GM23338 (cell line): ENCODE measurements at regions not wholly inside any gene's neighbourhood (a gene's known extent, or its start where the extent isn't known, plus 50 kb on each side); places are given as distances from the start of the nearest gene placed in this dataset.

ENCODE experiments used
- ATAC-seq: fragments of 200-7000 bp; cut with Tn5 transposase; 3 replicates; pipeline ENCODE4 v1.9.1; 2020
- DNase-seq: peaks from one replicate; pipeline ENCODE4 v3.0.0-alpha.2; 2015; ENCODE audit warnings: low spot score
- H2AFZ ChIP-seq: fragments of 200-600 bp; sonication (generic); 2 replicates; pipeline ENCODE4 v1.8.0; 2016; ENCODE audit warnings: antibody characterized with exemption, mild to moderate bottlenecking, moderate library complexity
- H3F3A ChIP-seq: fragments of 200-600 bp; sonication (generic); replicated peaks from 2 replicates; pipeline ENCODE4 v1.8.0; 2017; ENCODE audit warnings: antibody characterized with exemption, mixed run types, low read depth
- H3K27ac ChIP-seq: fragments of 200-600 bp; sonication (generic); 2 replicates; pipeline ENCODE4 v1.6.1; 2016; ENCODE audit warnings: low read depth
- H3K27me3 ChIP-seq: fragments of 200-600 bp; sonication (generic); 2 replicates; pipeline ENCODE4 v1.8.0; 2016; ENCODE audit warnings: mild to moderate bottlenecking, mixed run types, moderate library complexity; ENCODE audit not compliant: insufficient read depth
- H3K36me3 ChIP-seq: fragments of 200-600 bp; sonication (generic); 2 replicates; pipeline ENCODE4 v1.8.0; 2016; ENCODE audit warnings: mild to moderate bottlenecking; ENCODE audit not compliant: insufficient read depth
- H3K4me1 ChIP-seq: fragments of 200-600 bp; sonication (generic); 2 replicates; pipeline ENCODE4 v1.8.0; 2016; ENCODE audit warnings: mild to moderate bottlenecking, moderate library complexity; ENCODE audit not compliant: insufficient read depth
- H3K4me2 ChIP-seq: fragments of 200-600 bp; sonication (generic); 2 replicates; pipeline ENCODE4 v1.7.1; 2017; ENCODE audit warnings: mixed run types
- H3K4me3 ChIP-seq: fragments of 200-600 bp; sonication (generic); 2 replicates; pipeline ENCODE4 v1.6.1; 2016; ENCODE audit warnings: mixed run types
- H3K79me2 ChIP-seq: fragments of 200-600 bp; sonication (generic); replicated peaks from 2 replicates; pipeline ENCODE4 v1.8.0; 2017; ENCODE audit warnings: mild to moderate bottlenecking; ENCODE audit not compliant: insufficient read depth
- H3K9me2 ChIP-seq: fragments of 200-600 bp; sonication (generic); 2 replicates; pipeline ENCODE4 v1.8.0; 2017; ENCODE audit not compliant: insufficient read depth
- H4K20me1 ChIP-seq: fragments of 200-600 bp; sonication (generic); replicated peaks from 2 replicates; pipeline ENCODE4 v1.8.0; 2017; ENCODE audit warnings: mild to moderate bottlenecking; ENCODE audit not compliant: insufficient read depth
- H3K27ac Mint-ChIP-seq: 2 replicates; pipeline ENCODE4 v1.8.0; 2020; ENCODE audit warnings: inconsistent platforms, mild to moderate bottlenecking, moderate library complexity, mixed read lengths
- H3K27me3 Mint-ChIP-seq: 3 replicates; pipeline ENCODE4 v1.8.0; 2022; ENCODE audit warnings: low read depth, mild to moderate bottlenecking, moderate library complexity, mixed read lengths, inconsistent platforms; ENCODE audit not compliant: insufficient read depth, poor library complexity
- H3K36me3 Mint-ChIP-seq: 3 replicates; pipeline ENCODE4 v1.8.0; 2021; ENCODE audit warnings: low read depth, mild to moderate bottlenecking, inconsistent platforms, moderate library complexity, mixed read lengths
- H3K4me1 Mint-ChIP-seq: 3 replicates; pipeline ENCODE4 v1.8.0; 2020; ENCODE audit warnings: mild to moderate bottlenecking, inconsistent platforms, mixed read lengths
- H3K4me3 Mint-ChIP-seq: 3 replicates; pipeline ENCODE4 v1.8.0; 2021; ENCODE audit warnings: moderate library complexity, mild to moderate bottlenecking, inconsistent platforms, mixed read lengths
- H3K9me3 Mint-ChIP-seq: 3 replicates; pipeline ENCODE4 v1.8.0; 2020; ENCODE audit warnings: moderate library complexity, mild to moderate bottlenecking, inconsistent platforms, mixed read lengths
- CREB1 ChIP-seq: fragments of 250-450 bp; sonication (Bioruptor Pico); IDR thresholded peaks from 2 replicates; pipeline ENCODE4 v1.5.0; 2020; ENCODE audit warnings: low read depth, mild to moderate bottlenecking, moderate library complexity
- EZH2 ChIP-seq: fragments of 200-600 bp; sonication (generic); IDR thresholded peaks from one replicate; pipeline ENCODE4 v1.8.0; 2017; ENCODE audit warnings: antibody characterized with exemption, mild to moderate bottlenecking, low read depth; ENCODE audit not compliant: unreplicated experiment
- EZH2phosphoT487 ChIP-seq: fragments of 200-600 bp; sonication (generic); IDR thresholded peaks from one replicate; pipeline ENCODE4 v1.8.1; 2018; ENCODE audit warnings: antibody characterized with exemption; ENCODE audit not compliant: unreplicated experiment
- JUNB ChIP-seq: IDR thresholded peaks from one replicate; pipeline ENCODE4 v1.6.1; 2016; ENCODE audit warnings: antibody characterized with exemption; ENCODE audit not compliant: unreplicated experiment
- NANOG ChIP-seq: IDR thresholded peaks from 2 replicates; pipeline ENCODE4 v1.6.1; 2016; ENCODE audit warnings: antibody characterized with exemption, borderline replicate concordance
- POLR2AphosphoS5 ChIP-seq: IDR thresholded peaks from 2 replicates; pipeline ENCODE4 v1.6.1; 2016; ENCODE audit warnings: antibody characterized with exemption, low read depth
- STAT1 ChIP-seq: IDR thresholded peaks from one replicate; pipeline ENCODE4 v1.6.1; 2016; ENCODE audit warnings: antibody characterized with exemption; ENCODE audit not compliant: unreplicated experiment
- ZNF114 ChIP-seq: fragments of 250-450 bp; sonication (Bioruptor Pico); IDR thresholded peaks from 2 replicates; pipeline ENCODE4 v1.5.0; 2020; ENCODE audit warnings: mild to moderate bottlenecking, moderate library complexity
- ZNF331 ChIP-seq: fragments of 250-450 bp; sonication (Bioruptor Pico); IDR thresholded peaks from 2 replicates; pipeline ENCODE4 v1.5.0; 2020; ENCODE audit warnings: low read depth, mild to moderate bottlenecking, moderate library complexity
- TF ChIP-seq, protein P1 (sequence below), 2 experiments: fragments of 200-600 bp in 1 of 2; sonication (generic) in 1 of 2; conservative IDR thresholded peaks; 2 replicates each; pipeline versions ENCODE4 v1.5.1 to v1.6.1; 2016 to 2017; ENCODE audit warnings: antibody characterized with exemption in 2 of 2, low read depth in 2 of 2, mild to moderate bottlenecking in 2 of 2, moderate library complexity in 1 of 2
- TF ChIP-seq, protein P2 (sequence below): IDR thresholded peaks from 2 replicates; pipeline ENCODE4 v1.6.1; 2016; ENCODE audit warnings: antibody characterized with exemption
- TF ChIP-seq, protein P3 (sequence below): IDR thresholded peaks from one replicate; pipeline ENCODE4 v1.6.1; 2018; ENCODE audit warnings: antibody characterized with exemption; ENCODE audit not compliant: unreplicated experiment

DNA sequence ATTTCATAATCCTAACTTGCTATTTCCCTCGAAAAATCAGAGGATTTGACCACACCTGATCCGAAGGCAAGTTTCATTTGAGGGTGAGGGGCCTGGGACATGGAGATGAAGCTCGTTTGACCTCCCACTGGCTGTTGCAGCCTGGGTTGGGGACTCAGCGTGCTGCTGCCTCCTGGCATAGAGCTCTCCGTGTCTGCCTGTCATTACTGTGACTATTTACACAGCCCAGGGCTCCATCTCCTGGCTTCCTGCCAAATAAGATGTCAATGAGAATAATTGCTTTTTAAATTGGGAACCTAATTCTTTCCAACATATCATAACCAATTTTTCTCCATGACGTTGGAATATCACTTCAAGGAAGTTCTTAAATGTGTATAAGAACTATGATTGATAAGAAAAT, 139.3 kb upstream of the COBL start:
- no peaks in the 10 kb centered on the region for H3F3A ChIP-seq
- peaks cover 37% of the 10 kb centered on the region for H3K4me1 Mint-ChIP-seq
- no peaks in the 10 kb centered on the region for H3K36me3 ChIP-seq
- H4K20me1 ChIP-seq: no peaks in the 10 kb centered on the region
- H3K79me2 ChIP-seq: no peaks in the 10 kb centered on the region
- no peak overlapping the region for H3K4me3 Mint-ChIP-seq
- TF ChIP-seq JUNB (no peak), NANOG (no peak), POLR2AphosphoS5 (no peak)
- TF ChIP-seq, protein P1, sequence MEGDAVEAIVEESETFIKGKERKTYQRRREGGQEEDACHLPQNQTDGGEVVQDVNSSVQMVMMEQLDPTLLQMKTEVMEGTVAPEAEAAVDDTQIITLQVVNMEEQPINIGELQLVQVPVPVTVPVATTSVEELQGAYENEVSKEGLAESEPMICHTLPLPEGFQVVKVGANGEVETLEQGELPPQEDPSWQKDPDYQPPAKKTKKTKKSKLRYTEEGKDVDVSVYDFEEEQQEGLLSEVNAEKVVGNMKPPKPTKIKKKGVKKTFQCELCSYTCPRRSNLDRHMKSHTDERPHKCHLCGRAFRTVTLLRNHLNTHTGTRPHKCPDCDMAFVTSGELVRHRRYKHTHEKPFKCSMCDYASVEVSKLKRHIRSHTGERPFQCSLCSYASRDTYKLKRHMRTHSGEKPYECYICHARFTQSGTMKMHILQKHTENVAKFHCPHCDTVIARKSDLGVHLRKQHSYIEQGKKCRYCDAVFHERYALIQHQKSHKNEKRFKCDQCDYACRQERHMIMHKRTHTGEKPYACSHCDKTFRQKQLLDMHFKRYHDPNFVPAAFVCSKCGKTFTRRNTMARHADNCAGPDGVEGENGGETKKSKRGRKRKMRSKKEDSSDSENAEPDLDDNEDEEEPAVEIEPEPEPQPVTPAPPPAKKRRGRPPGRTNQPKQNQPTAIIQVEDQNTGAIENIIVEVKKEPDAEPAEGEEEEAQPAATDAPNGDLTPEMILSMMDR (conservative IDR thresholded peaks at IDR 0.05; ENCODE audit: low read depth in 2 of 2): peak in 1 of 2 experiments; percentile 26; a peak in 2 of 4 replicates
- ATAC-seq (peak; percentile 19; the same call in 2 of the 3 replicates), DNase-seq (peak; percentile 30)
- H3K36me3 Mint-ChIP-seq: no peaks in the 10 kb centered on the region
- peaks cover 18% of the 10 kb centered on the region for H3K4me1 ChIP-seq
- peaks cover 21% of the 10 kb centered on the region for H3K9me2 ChIP-seq
- H3K9me3 Mint-ChIP-seq: no peaks in the 10 kb centered on the region
- H3K27me3 Mint-ChIP-seq: peaks cover 11% of the 10 kb centered on the region
- H3K27ac ChIP-seq: no peak overlapping the region
- H2AFZ ChIP-seq: peak overlapping the region; percentile 53; the same call in 1 of the 2 replicates
- H3K27me3 ChIP-seq: no peaks in the 10 kb centered on the region
- H3K27ac Mint-ChIP-seq: no peak overlapping the region
- H3K4me3 ChIP-seq: no peak overlapping the region
- H3K4me2 ChIP-seq: no peak overlapping the region

DNA sequence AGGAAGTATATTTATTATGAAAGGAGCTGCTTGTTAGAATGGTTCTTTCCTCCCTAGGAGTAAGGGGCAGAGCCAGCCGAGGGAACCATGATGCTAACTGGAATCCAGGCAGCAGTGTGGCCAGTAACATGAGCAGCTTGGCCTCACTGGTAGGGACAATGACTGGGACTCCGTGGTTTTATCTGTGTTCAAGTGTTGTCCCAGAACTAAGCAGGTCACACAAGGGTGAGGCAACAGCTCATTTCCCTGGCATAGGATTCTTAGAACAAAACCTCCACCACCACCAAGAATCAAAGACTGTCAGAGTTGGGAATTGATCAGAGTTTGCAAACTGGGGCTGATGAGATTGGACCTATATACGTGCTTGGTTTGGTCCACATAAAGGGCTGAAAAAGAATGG, 138.9 kb upstream of the COBL start:
- Histone ChIP-seq H3K36me3 (no peaks in the 10 kb centered on the region), H3K27me3 (no peaks in the 10 kb centered on the region), H4K20me1 (no peaks in the 10 kb centered on the region), H3K79me2 (no peaks in the 10 kb centered on the region), H3K4me1 (peaks cover 18% of the 10 kb centered on the region), H2AFZ (peak overlapping the region; percentile 53; the same call in 1 of the 2 replicates), H3F3A (no peaks in the 10 kb centered on the region), H3K27ac (no peak overlapping the region), H3K9me2 (peaks cover 21% of the 10 kb centered on the region), H3K4me2 (no peak overlapping the region), H3K4me3 (no peak overlapping the region)
- Mint-ChIP-seq H3K4me1 (peaks cover 37% of the 10 kb centered on the region), H3K9me3 (no peaks in the 10 kb centered on the region), H3K27me3 (peaks cover 11% of the 10 kb centered on the region), H3K27ac (no peak overlapping the region), H3K36me3 (no peaks in the 10 kb centered on the region), H3K4me3 (no peak overlapping the region)
- ATAC-seq (no peak), DNase-seq (no peak)
- TF ChIP-seq, protein P1 (conservative IDR thresholded peaks at IDR 0.05; ENCODE audit: low read depth in 2 of 2): no peak
- TF ChIP-seq JUNB (no peak), ZNF114 (CRISPR knock-in tag) (no peak), POLR2AphosphoS5 (no peak), EZH2phosphoT487 (no peak), EZH2 (no peak), ZNF331 (CRISPR knock-in tag) (no peak), NANOG (no peak), CREB1 (no peak), STAT1 (no peak)
- TF ChIP-seq, protein P2, sequence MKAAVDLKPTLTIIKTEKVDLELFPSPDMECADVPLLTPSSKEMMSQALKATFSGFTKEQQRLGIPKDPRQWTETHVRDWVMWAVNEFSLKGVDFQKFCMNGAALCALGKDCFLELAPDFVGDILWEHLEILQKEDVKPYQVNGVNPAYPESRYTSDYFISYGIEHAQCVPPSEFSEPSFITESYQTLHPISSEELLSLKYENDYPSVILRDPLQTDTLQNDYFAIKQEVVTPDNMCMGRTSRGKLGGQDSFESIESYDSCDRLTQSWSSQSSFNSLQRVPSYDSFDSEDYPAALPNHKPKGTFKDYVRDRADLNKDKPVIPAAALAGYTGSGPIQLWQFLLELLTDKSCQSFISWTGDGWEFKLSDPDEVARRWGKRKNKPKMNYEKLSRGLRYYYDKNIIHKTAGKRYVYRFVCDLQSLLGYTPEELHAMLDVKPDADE: no peak
- TF ChIP-seq, protein P3, sequence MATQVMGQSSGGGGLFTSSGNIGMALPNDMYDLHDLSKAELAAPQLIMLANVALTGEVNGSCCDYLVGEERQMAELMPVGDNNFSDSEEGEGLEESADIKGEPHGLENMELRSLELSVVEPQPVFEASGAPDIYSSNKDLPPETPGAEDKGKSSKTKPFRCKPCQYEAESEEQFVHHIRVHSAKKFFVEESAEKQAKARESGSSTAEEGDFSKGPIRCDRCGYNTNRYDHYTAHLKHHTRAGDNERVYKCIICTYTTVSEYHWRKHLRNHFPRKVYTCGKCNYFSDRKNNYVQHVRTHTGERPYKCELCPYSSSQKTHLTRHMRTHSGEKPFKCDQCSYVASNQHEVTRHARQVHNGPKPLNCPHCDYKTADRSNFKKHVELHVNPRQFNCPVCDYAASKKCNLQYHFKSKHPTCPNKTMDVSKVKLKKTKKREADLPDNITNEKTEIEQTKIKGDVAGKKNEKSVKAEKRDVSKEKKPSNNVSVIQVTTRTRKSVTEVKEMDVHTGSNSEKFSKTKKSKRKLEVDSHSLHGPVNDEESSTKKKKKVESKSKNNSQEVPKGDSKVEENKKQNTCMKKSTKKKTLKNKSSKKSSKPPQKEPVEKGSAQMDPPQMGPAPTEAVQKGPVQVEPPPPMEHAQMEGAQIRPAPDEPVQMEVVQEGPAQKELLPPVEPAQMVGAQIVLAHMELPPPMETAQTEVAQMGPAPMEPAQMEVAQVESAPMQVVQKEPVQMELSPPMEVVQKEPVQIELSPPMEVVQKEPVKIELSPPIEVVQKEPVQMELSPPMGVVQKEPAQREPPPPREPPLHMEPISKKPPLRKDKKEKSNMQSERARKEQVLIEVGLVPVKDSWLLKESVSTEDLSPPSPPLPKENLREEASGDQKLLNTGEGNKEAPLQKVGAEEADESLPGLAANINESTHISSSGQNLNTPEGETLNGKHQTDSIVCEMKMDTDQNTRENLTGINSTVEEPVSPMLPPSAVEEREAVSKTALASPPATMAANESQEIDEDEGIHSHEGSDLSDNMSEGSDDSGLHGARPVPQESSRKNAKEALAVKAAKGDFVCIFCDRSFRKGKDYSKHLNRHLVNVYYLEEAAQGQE: no peak
